ENCODE measurements at regions not wholly inside any gene's neighbourhood (a gene's known extent, or its start where the extent isn't known, plus 50 kb on each side); places are given as distances from the start of the nearest gene placed in this dataset.

DNA sequence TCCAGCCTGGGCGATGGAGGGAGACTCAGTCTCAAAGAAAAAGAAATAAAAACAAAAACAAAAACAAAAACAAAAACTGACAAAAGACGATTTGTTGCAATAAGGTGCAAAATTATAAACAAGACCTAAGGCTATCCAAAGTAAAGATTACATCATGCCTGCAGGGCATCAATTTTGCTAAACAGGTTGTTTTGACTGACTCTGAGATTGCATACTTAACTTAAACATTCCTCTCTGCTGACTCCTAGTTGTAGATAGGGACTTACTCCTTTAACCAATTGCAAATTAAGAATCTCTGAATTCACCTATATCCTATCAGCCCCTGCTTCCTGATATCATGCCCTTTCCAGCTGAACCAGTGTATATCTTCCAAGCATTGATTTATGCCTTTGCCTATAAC lies 2687.3 kb downstream of the PCDH7 start:
- TF ChIP-seq POLR2A (IDR thresholded peaks at IDR 0.05) = no peak
- TF ChIP-seq, protein P1, sequence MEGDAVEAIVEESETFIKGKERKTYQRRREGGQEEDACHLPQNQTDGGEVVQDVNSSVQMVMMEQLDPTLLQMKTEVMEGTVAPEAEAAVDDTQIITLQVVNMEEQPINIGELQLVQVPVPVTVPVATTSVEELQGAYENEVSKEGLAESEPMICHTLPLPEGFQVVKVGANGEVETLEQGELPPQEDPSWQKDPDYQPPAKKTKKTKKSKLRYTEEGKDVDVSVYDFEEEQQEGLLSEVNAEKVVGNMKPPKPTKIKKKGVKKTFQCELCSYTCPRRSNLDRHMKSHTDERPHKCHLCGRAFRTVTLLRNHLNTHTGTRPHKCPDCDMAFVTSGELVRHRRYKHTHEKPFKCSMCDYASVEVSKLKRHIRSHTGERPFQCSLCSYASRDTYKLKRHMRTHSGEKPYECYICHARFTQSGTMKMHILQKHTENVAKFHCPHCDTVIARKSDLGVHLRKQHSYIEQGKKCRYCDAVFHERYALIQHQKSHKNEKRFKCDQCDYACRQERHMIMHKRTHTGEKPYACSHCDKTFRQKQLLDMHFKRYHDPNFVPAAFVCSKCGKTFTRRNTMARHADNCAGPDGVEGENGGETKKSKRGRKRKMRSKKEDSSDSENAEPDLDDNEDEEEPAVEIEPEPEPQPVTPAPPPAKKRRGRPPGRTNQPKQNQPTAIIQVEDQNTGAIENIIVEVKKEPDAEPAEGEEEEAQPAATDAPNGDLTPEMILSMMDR (IDR thresholded peaks at IDR 0.05) = no peak

Data from right lobe of liver (tissue), 4 donors.